Activated gamma-delta T cell (primary cell): ENCODE measurements at regions not wholly inside any gene's neighbourhood (a gene's known extent, or its start where the extent isn't known, plus 50 kb on each side); places are given as distances from the start of the nearest gene placed in this dataset.

ENCODE experiments used
- DNase-seq: peaks from one replicate; lab custom pipeline; 2025; lab: John Stamatoyannopoulos, UW

- DNase-seq = no peak
These were observed 700.0 kb upstream of the PCDH15 start for GRCh38 chr10:55500931-55501559.

- DNase-seq = no peak
These were observed 697.0 kb upstream of the PCDH15 start for GRCh38 chr10:55497893-55498499.

- no peak for DNase-seq
These were observed 694.5 kb upstream of the PCDH15 start for GRCh38 chr10:55495555-55495954.

- no peak for DNase-seq
These were observed 690.7 kb upstream of the PCDH15 start for GRCh38 chr10:55491712-55492111.

GRCh38 chr10:55485827-55486226 lies 684.8 kb upstream of the PCDH15 start:
- DNase-seq = no peak

GRCh38 chr10:55476129-55476528 lies 675.1 kb upstream of the PCDH15 start:
- DNase-seq = no peak

GRCh38 chr10:55474258-55474657 lies 673.2 kb upstream of the PCDH15 start:
- no peak for DNase-seq

GRCh38 chr10:55470840-55471239 lies 669.8 kb upstream of the PCDH15 start:
- DNase-seq = no peak

- no peak for DNase-seq
These were observed 665.9 kb upstream of the PCDH15 start for GRCh38 chr10:55466806-55467504.

GRCh38 chr10:55464083-55464482 lies 663.1 kb upstream of the PCDH15 start:
- no peak for DNase-seq

- no peak for DNase-seq
These were observed 659.0 kb upstream of the PCDH15 start for GRCh38 chr10:55460008-55460407.

GRCh38 chr10:55449981-55450380 lies 649.0 kb upstream of the PCDH15 start:
- DNase-seq = no peak

- no peak for DNase-seq
These were observed 645.5 kb upstream of the PCDH15 start for GRCh38 chr10:55446441-55447002.

- DNase-seq = no peak
These were observed 640.7 kb upstream of the PCDH15 start for GRCh38 chr10:55441777-55442176.

GRCh38 chr10:55426138-55426537 lies 625.1 kb upstream of the PCDH15 start:
- DNase-seq = no peak

- DNase-seq = no peak
These were observed 609.4 kb upstream of the PCDH15 start for GRCh38 chr10:55410415-55410885.

GRCh38 chr10:55404094-55404493 lies 603.1 kb upstream of the PCDH15 start:
- no peak for DNase-seq

GRCh38 chr10:55400075-55400849 lies 599.2 kb upstream of the PCDH15 start:
- DNase-seq = no peak

- no peak for DNase-seq
These were observed 597.5 kb upstream of the PCDH15 start for GRCh38 chr10:55398497-55398882.

GRCh38 chr10:55397777-55398496 lies 596.9 kb upstream of the PCDH15 start:
- no peak for DNase-seq

- no peak for DNase-seq
These were observed 577.2 kb upstream of the PCDH15 start for GRCh38 chr10:55378196-55378595.
